ENCODE measurements at regions not wholly inside any gene's neighbourhood (a gene's known extent, or its start where the extent isn't known, plus 50 kb on each side); places are given as distances from the start of the nearest gene placed in this dataset.

- no peak for DNase-seq (ENCODE audit: low spot score)
- H3K4me2 ChIP-seq (ENCODE audit: low read depth, low read length): no peak overlapping the region
- FAIRE-seq: no peak
- peaks cover 82% of the 10 kb centered on the region for H3K9me3 ChIP-seq (ENCODE audit: low read length)
- peak; percentile 94 for TF ChIP-seq ATF7 (IDR thresholded peaks at IDR 0.05)
- no peak for TF ChIP-seq ATF7 (CRISPR knock-in tag; IDR thresholded peaks at IDR 0.05)
- TF ChIP-seq CREB1 (IDR thresholded peaks at IDR 0.05): peak; percentile 66
- no peak for TF ChIP-seq CREB1 (CRISPR knock-in tag; IDR thresholded peaks at IDR 0.05)
- TF ChIP-seq MAFK (conservative IDR thresholded peaks at IDR 0.05 in 1 of 2, IDR thresholded peaks at IDR 0.05 in 1 of 2; ENCODE audit: low read length in 2 of 2): peak; percentile 94 to 97
- TF ChIP-seq MAFF (IDR thresholded peaks at IDR 0.05; ENCODE audit: low read depth, low read length): peak; percentile 94
- TF ChIP-seq ZNF430 (CRISPR knock-in tag; IDR thresholded peaks at IDR 0.05): no peak
- H2AFZ ChIP-seq (ENCODE audit: low read length): no peak overlapping the region
- ChIA-PET CTCF (ENCODE audit: low intra/inter-chr PET ratio, low total read pairs) (no interaction called here), POLR2A (no interaction called here)
- no peak overlapping the region for H3K4me3 ChIP-seq (replicated peaks in 1 of 3; ENCODE audit: insufficient read depth in 1 of 3, low read depth in 2 of 3, low read length in 3 of 3)
- BruUV-seq (replicated peaks): no TSS peak
- no peak for ATAC-seq
- no peaks in the 10 kb centered on the region for H3K79me2 ChIP-seq (ENCODE audit: insufficient read depth, low read length)
- H3K27ac ChIP-seq (ENCODE audit: extremely low read length, insufficient read depth, low read length): no peak overlapping the region
- H3K36me3 ChIP-seq (replicated peaks in 1 of 2; ENCODE audit: control insufficient read depth in 1 of 2, insufficient read depth in 2 of 2, low read length in 2 of 2): no peaks in the 10 kb centered on the region
- WGBS (ENCODE audit: low lambda C conversion rate): 30% methylated on average over 7 of the region's 7 CpGs
- H4K20me1 ChIP-seq (ENCODE audit: insufficient read depth, low read length): no peaks in the 10 kb centered on the region
- H3K4me1 ChIP-seq (ENCODE audit: insufficient read depth, low read length): no peaks in the 10 kb centered on the region
- H3K9ac ChIP-seq (ENCODE audit: insufficient read depth, low read depth, low read length): no peak overlapping the region
- intact Hi-C loops (cut with micrococcal nuclease; ENCODE audit: unreplicated experiment) (no loop called here), in situ Hi-C loops (cut with HindIII; ENCODE audit: extremely low pct_ligation_motif_present, low pct_unique_long_range_greater_than_20kb) (no loop called here)
- no peaks in the 10 kb centered on the region for H3K27me3 ChIP-seq (ENCODE audit: control insufficient read depth in 1 of 2, insufficient read depth in 2 of 2, low read length in 2 of 2)
These were observed 826.1 kb downstream of the SEMA5A start for GRCh38 chr5:8719796-8720195.

DNA sequence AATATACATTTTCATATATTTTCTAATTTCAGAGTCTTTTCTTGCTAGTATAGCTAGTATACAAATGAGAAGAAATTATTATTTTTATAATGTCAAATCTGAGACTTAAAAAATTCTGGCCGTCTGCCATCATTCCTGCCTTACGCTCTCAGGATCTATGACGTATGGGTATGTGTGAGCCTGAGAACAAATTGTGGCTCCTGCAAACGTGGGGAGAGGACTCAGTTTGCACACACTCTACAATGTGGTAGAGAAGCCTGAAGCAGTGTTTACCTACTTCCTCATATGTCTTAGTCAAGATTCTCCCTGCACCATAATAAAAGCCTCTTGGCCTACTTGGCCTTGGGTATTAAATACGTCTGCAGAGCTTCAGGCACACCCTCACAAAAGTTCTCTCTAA is 825.4 kb downstream of the SEMA5A start:
- Histone ChIP-seq H3K27me3 (ENCODE audit: control insufficient read depth in 1 of 2, insufficient read depth in 2 of 2, low read length in 2 of 2) (no peaks in the 10 kb centered on the region), H3K4me2 (ENCODE audit: low read depth, low read length) (no peak overlapping the region), H4K20me1 (ENCODE audit: insufficient read depth, low read length) (no peaks in the 10 kb centered on the region), H3K36me3 (replicated peaks in 1 of 2; ENCODE audit: control insufficient read depth in 1 of 2, insufficient read depth in 2 of 2, low read length in 2 of 2) (no peaks in the 10 kb centered on the region), H2AFZ (ENCODE audit: low read length) (no peak overlapping the region), H3K4me3 (replicated peaks in 1 of 3; ENCODE audit: insufficient read depth in 1 of 3, low read depth in 2 of 3, low read length in 3 of 3) (no peak overlapping the region), H3K9ac (ENCODE audit: insufficient read depth, low read depth, low read length) (no peak overlapping the region), H3K4me1 (ENCODE audit: insufficient read depth, low read length) (no peaks in the 10 kb centered on the region), H3K79me2 (ENCODE audit: insufficient read depth, low read length) (no peaks in the 10 kb centered on the region), H3K9me3 (ENCODE audit: low read length) (peaks cover 85% of the 10 kb centered on the region), H3K27ac (ENCODE audit: extremely low read length, insufficient read depth, low read length) (no peak overlapping the region)
- intact Hi-C loops (cut with micrococcal nuclease; ENCODE audit: unreplicated experiment) (no loop called here), in situ Hi-C loops (cut with HindIII; ENCODE audit: extremely low pct_ligation_motif_present, low pct_unique_long_range_greater_than_20kb) (no loop called here)
- ChIA-PET CTCF (ENCODE audit: low intra/inter-chr PET ratio, low total read pairs) (no interaction called here), POLR2A (no interaction called here)
- ATAC-seq (no peak), FAIRE-seq (no peak), DNase-seq (ENCODE audit: low spot score) (no peak)
- WGBS (ENCODE audit: low lambda C conversion rate): 53% methylated on average over 5 of the region's 5 CpGs
- no TSS peak for BruUV-seq (replicated peaks)
- TF ChIP-seq ZFP1 (CRISPR knock-in tag; IDR thresholded peaks at IDR 0.05) (no peak), NR1H2 (CRISPR knock-in tag; IDR thresholded peaks at IDR 0.05; ENCODE audit: borderline replicate concordance, low read depth) (no peak), ZNF224 (CRISPR knock-in tag; IDR thresholded peaks at IDR 0.05) (no peak), BRD4 (CRISPR knock-in tag; IDR thresholded peaks at IDR 0.05) (no peak), SRY (CRISPR knock-in tag; IDR thresholded peaks at IDR 0.05) (no peak), ZFX (CRISPR knock-in tag; IDR thresholded peaks at IDR 0.05; ENCODE audit: low read depth) (no peak), GPBP1L1 (CRISPR knock-in tag; IDR thresholded peaks at IDR 0.05) (no peak)
- TF ChIP-seq, protein P1, sequence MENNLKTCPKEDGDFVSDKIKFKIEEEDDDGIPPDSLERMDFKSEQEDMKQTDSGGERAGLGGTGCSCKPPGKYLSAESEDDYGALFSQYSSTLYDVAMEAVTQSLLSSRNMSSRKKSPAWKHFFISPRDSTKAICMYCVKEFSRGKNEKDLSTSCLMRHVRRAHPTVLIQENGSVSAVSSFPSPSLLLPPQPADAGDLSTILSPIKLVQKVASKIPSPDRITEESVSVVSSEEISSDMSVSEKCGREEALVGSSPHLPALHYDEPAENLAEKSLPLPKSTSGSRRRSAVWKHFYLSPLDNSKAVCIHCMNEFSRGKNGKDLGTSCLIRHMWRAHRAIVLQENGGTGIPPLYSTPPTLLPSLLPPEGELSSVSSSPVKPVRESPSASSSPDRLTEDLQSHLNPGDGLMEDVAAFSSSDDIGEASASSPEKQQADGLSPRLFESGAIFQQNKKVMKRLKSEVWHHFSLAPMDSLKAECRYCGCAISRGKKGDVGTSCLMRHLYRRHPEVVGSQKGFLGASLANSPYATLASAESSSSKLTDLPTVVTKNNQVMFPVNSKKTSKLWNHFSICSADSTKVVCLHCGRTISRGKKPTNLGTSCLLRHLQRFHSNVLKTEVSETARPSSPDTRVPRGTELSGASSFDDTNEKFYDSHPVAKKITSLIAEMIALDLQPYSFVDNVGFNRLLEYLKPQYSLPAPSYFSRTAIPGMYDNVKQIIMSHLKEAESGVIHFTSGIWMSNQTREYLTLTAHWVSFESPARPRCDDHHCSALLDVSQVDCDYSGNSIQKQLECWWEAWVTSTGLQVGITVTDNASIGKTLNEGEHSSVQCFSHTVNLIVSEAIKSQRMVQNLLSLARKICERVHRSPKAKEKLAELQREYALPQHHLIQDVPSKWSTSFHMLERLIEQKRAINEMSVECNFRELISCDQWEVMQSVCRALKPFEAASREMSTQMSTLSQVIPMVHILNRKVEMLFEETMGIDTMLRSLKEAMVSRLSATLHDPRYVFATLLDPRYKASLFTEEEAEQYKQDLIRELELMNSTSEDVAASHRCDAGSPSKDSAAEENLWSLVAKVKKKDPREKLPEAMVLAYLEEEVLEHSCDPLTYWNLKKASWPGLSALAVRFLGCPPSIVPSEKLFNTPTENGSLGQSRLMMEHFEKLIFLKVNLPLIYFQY (CRISPR knock-in tag; IDR thresholded peaks at IDR 0.05; ENCODE audit: borderline replicate concordance): no peak
